ENCODE measurements at regions not wholly inside any gene's neighbourhood (a gene's known extent, or its start where the extent isn't known, plus 50 kb on each side); places are given as distances from the start of the nearest gene placed in this dataset.

DNA sequence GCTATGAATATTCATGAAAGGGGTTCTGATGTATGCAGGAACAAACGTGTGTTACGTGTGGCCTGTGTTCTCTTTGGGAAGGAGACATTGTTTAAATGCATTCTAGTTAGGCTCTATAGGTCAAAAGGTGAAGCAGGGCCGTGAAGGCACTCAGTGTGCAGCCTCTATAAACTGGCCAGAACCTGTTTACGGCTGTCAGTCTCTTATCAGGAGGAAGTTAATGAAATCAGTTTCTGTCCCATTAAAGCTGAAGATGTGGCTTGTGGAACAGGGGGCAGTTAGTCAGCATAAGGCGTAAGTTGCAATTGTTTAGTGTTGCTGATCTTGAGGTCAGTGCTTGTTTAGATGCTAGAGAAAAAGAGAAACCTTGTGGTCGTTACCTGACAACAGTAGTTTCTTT lies 111.5 kb upstream of the KCNG1 start:
- no CpG with 5 or more reads among the region's 6 CpGs for WGBS (ENCODE audit: extremely low coverage, insufficient coverage, low lambda C conversion rate)
- H3K23ac ChIP-seq (ENCODE audit: low read length): no peak overlapping the region
- H3K9ac ChIP-seq (ENCODE audit: low read length): no peak overlapping the region
- H2BK15ac ChIP-seq (replicated peaks; ENCODE audit: low read depth): no peak overlapping the region
- H2BK5ac ChIP-seq (ENCODE audit: low read length): no peak overlapping the region
- H3K79me1 ChIP-seq (ENCODE audit: low read length): no peaks in the 10 kb centered on the region
- H4K8ac ChIP-seq (ENCODE audit: low read depth, low read length): no peak overlapping the region
- no peak overlapping the region for H3K56ac ChIP-seq (ENCODE audit: low read length)
- H3K27ac ChIP-seq (ENCODE audit: low read depth, low read length): no peak overlapping the region
- H3K4ac ChIP-seq (ENCODE audit: low read depth, low read length): no peak overlapping the region
- DNase-seq: no peak
- H3K4me1 ChIP-seq (ENCODE audit: control insufficient read depth, low read depth, low read length): no peaks in the 10 kb centered on the region
- no peaks in the 10 kb centered on the region for H3K79me2 ChIP-seq (ENCODE audit: control insufficient read depth, insufficient read depth, low read length)
- H3K36me3 ChIP-seq (ENCODE audit: control insufficient read depth, insufficient read depth, low read length): no peaks in the 10 kb centered on the region
- H2AK5ac ChIP-seq (ENCODE audit: low read length): no peak overlapping the region
- no peaks in the 10 kb centered on the region for H3K27me3 ChIP-seq (ENCODE audit: insufficient read depth, low read length, poor library complexity)
- no peak overlapping the region for H2BK120ac ChIP-seq (ENCODE audit: low read depth, low read length)
- no peak overlapping the region for H4K5ac ChIP-seq (ENCODE audit: low read length)
- no peak overlapping the region for H3K4me2 ChIP-seq (ENCODE audit: low read length)
- no peak overlapping the region for H3K4me3 ChIP-seq (ENCODE audit: low read length)
- H3K18ac ChIP-seq (ENCODE audit: low read length): no peak overlapping the region

DNA sequence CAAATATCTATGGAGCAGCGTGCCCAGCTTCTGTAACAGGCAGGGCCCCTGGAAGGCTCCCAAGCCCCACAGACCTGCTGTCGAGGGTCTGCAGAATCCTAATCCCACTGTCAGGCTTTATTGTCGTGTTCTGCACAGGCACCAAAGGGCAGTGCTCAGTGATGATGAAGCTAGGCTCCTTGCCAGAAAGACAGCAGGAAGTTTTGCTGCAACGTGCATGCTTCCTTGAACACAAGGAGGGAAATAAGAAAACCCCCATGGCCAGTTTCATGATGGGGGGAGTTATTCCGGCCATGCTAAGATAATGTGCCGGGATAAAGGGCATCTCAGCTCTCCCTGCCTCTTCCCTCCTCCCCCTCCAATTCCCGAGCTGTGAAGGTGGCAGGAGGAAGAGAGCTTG lies 109.4 kb upstream of the KCNG1 start:
- no peak overlapping the region for H3K27ac ChIP-seq (ENCODE audit: low read depth, low read length)
- no peak overlapping the region for H3K56ac ChIP-seq (ENCODE audit: low read length)
- H4K8ac ChIP-seq (ENCODE audit: low read depth, low read length): no peak overlapping the region
- no peak overlapping the region for H3K4me3 ChIP-seq (ENCODE audit: low read length)
- H3K36me3 ChIP-seq (ENCODE audit: control insufficient read depth, insufficient read depth, low read length): no peaks in the 10 kb centered on the region
- no peak overlapping the region for H3K4ac ChIP-seq (ENCODE audit: low read depth, low read length)
- no peak overlapping the region for H3K4me2 ChIP-seq (ENCODE audit: low read length)
- no peak overlapping the region for H2AK5ac ChIP-seq (ENCODE audit: low read length)
- DNase-seq: no peak
- H3K4me1 ChIP-seq (ENCODE audit: control insufficient read depth, low read depth, low read length): no peaks in the 10 kb centered on the region
- no peak overlapping the region for H3K9ac ChIP-seq (ENCODE audit: low read length)
- H3K27me3 ChIP-seq (ENCODE audit: insufficient read depth, low read length, poor library complexity): no peaks in the 10 kb centered on the region
- no peaks in the 10 kb centered on the region for H3K79me2 ChIP-seq (ENCODE audit: control insufficient read depth, insufficient read depth, low read length)
- H2BK15ac ChIP-seq (replicated peaks; ENCODE audit: low read depth): no peak overlapping the region
- no peaks in the 10 kb centered on the region for H3K79me1 ChIP-seq (ENCODE audit: low read length)
- H2BK5ac ChIP-seq (ENCODE audit: low read length): no peak overlapping the region
- H2BK120ac ChIP-seq (ENCODE audit: low read depth, low read length): no peak overlapping the region
- WGBS (ENCODE audit: extremely low coverage, insufficient coverage, low lambda C conversion rate): no CpG with 5 or more reads among the region's 7 CpGs
- no peak overlapping the region for H3K18ac ChIP-seq (ENCODE audit: low read length)
- H3K23ac ChIP-seq (ENCODE audit: low read length): no peak overlapping the region
- H4K5ac ChIP-seq (ENCODE audit: low read length): no peak overlapping the region

DNA sequence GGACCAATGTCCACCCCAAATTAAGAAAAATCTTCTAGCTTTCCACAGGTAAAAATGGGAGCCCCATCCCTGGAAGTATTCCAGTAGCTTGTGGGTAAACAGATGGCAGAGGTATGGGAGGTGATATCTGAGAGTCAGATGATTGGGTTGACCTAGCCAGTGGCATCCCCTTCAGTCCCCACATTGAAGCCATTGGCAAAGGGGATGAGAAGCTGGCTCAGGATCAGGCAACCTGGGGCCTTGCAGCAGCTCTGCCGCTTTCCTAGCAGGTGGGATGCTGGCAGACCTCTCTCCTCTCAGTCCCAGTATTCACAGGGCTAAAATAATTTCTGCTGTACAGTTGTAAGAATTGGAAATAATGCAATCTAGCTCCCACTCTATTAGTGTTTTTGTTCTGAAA lies 108.9 kb upstream of the KCNG1 start:
- Histone ChIP-seq H2BK15ac (replicated peaks; ENCODE audit: low read depth) (no peak overlapping the region), H2BK120ac (ENCODE audit: low read depth, low read length) (no peak overlapping the region), H3K18ac (ENCODE audit: low read length) (no peak overlapping the region), H4K8ac (ENCODE audit: low read depth, low read length) (no peak overlapping the region), H3K27me3 (ENCODE audit: insufficient read depth, low read length, poor library complexity) (no peaks in the 10 kb centered on the region), H2BK5ac (ENCODE audit: low read length) (no peak overlapping the region), H3K4ac (ENCODE audit: low read depth, low read length) (no peak overlapping the region), H3K4me2 (ENCODE audit: low read length) (no peak overlapping the region), H3K4me3 (ENCODE audit: low read length) (no peak overlapping the region), H3K79me2 (ENCODE audit: control insufficient read depth, insufficient read depth, low read length) (no peaks in the 10 kb centered on the region), H3K23ac (ENCODE audit: low read length) (no peak overlapping the region), H3K79me1 (ENCODE audit: low read length) (no peaks in the 10 kb centered on the region), H3K27ac (ENCODE audit: low read depth, low read length) (no peak overlapping the region), H3K4me1 (ENCODE audit: control insufficient read depth, low read depth, low read length) (no peaks in the 10 kb centered on the region), H3K36me3 (ENCODE audit: control insufficient read depth, insufficient read depth, low read length) (no peaks in the 10 kb centered on the region), H4K5ac (ENCODE audit: low read length) (no peak overlapping the region), H3K56ac (ENCODE audit: low read length) (no peak overlapping the region), H3K9ac (ENCODE audit: low read length) (no peak overlapping the region), H2AK5ac (ENCODE audit: low read length) (no peak overlapping the region)
- DNase-seq: no peak
- no CpG with 5 or more reads among the region's 1 CpG for WGBS (ENCODE audit: extremely low coverage, insufficient coverage, low lambda C conversion rate)

DNA sequence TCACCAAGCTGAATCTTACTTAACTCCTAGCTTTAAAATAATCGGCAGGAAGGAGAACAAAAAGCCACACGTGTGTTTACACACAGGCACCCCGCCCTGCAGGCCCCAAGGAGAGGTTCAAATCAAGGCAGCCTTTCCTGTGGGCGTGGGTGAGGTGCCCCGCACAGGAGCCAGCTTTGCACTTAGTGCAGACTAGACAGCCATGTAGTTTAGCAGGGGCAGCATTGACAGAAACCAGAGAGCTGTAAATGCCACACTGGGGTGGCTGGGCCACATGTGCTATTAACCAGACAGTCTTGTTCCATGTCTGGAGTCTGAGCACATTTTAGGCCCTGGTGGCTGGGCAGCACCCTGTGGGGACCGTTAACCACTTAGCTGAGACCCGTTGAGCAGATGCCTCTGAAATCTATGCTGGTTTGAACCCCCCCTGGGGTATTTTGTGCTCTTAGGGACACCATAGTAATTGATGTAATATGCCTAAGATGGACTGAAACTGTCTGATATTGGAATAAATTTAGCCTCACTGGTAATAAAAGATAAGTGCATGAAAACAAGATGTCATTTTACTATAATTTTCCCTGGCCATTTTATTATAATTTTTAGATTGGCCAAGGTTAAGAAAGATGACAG lies 106.4 kb upstream of the KCNG1 start:
- Histone ChIP-seq H3K4me3 (ENCODE audit: low read length) (no peak overlapping the region), H3K27ac (ENCODE audit: low read depth, low read length) (no peak overlapping the region), H3K79me2 (ENCODE audit: control insufficient read depth, insufficient read depth, low read length) (no peaks in the 10 kb centered on the region), H3K23ac (ENCODE audit: low read length) (no peak overlapping the region), H2BK15ac (replicated peaks; ENCODE audit: low read depth) (no peak overlapping the region), H3K4me1 (ENCODE audit: control insufficient read depth, low read depth, low read length) (no peaks in the 10 kb centered on the region), H2BK120ac (ENCODE audit: low read depth, low read length) (no peak overlapping the region), H3K9ac (ENCODE audit: low read length) (no peak overlapping the region), H3K4me2 (ENCODE audit: low read length) (no peak overlapping the region), H3K36me3 (ENCODE audit: control insufficient read depth, insufficient read depth, low read length) (no peaks in the 10 kb centered on the region), H3K27me3 (ENCODE audit: insufficient read depth, low read length, poor library complexity) (no peaks in the 10 kb centered on the region), H2AK5ac (ENCODE audit: low read length) (no peak overlapping the region), H3K79me1 (ENCODE audit: low read length) (no peaks in the 10 kb centered on the region), H2BK5ac (ENCODE audit: low read length) (no peak overlapping the region), H3K18ac (ENCODE audit: low read length) (no peak overlapping the region), H3K56ac (ENCODE audit: low read length) (no peak overlapping the region), H4K5ac (ENCODE audit: low read length) (no peak overlapping the region), H4K8ac (ENCODE audit: low read depth, low read length) (no peak overlapping the region), H3K4ac (ENCODE audit: low read depth, low read length) (no peak overlapping the region)
- DNase-seq: no peak
- WGBS (ENCODE audit: extremely low coverage, insufficient coverage, low lambda C conversion rate): no CpG with 5 or more reads among the region's 7 CpGs

DNA sequence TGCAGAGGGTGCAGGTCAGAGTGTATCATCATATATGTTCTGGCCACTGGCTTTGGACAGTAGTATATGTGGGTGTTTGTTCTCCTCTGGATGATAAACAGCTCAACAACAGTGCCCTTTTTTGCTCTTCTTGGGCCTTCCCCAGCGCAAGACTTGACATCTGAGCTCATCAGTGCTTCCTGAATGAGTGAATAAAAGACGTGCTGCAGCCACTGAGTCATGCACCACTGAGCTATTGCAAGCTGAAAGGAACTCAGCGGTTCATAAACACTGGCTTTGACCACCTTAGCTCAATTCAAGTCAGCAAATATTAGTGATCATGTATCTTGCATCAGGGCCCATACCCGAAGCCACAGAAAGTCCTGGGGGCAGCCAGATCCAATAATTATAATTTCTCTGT lies 105.3 kb upstream of the KCNG1 start:
- Histone ChIP-seq H3K27ac (ENCODE audit: low read depth, low read length) (no peak overlapping the region), H4K8ac (ENCODE audit: low read depth, low read length) (no peak overlapping the region), H2AK5ac (ENCODE audit: low read length) (no peak overlapping the region), H3K23ac (ENCODE audit: low read length) (no peak overlapping the region), H2BK120ac (ENCODE audit: low read depth, low read length) (no peak overlapping the region), H4K5ac (ENCODE audit: low read length) (no peak overlapping the region), H3K27me3 (ENCODE audit: insufficient read depth, low read length, poor library complexity) (no peaks in the 10 kb centered on the region), H3K36me3 (ENCODE audit: control insufficient read depth, insufficient read depth, low read length) (no peaks in the 10 kb centered on the region), H3K79me1 (ENCODE audit: low read length) (no peaks in the 10 kb centered on the region), H3K4me1 (ENCODE audit: control insufficient read depth, low read depth, low read length) (no peaks in the 10 kb centered on the region), H3K4me2 (ENCODE audit: low read length) (no peak overlapping the region), H2BK15ac (replicated peaks; ENCODE audit: low read depth) (no peak overlapping the region), H2BK5ac (ENCODE audit: low read length) (no peak overlapping the region), H3K9ac (ENCODE audit: low read length) (no peak overlapping the region), H3K56ac (ENCODE audit: low read length) (no peak overlapping the region), H3K4me3 (ENCODE audit: low read length) (no peak overlapping the region), H3K4ac (ENCODE audit: low read depth, low read length) (no peak overlapping the region), H3K18ac (ENCODE audit: low read length) (no peak overlapping the region), H3K79me2 (ENCODE audit: control insufficient read depth, insufficient read depth, low read length) (no peaks in the 10 kb centered on the region)
- no peak for DNase-seq
- WGBS (ENCODE audit: extremely low coverage, insufficient coverage, low lambda C conversion rate): no CpG with 5 or more reads among the region's 4 CpGs

DNA sequence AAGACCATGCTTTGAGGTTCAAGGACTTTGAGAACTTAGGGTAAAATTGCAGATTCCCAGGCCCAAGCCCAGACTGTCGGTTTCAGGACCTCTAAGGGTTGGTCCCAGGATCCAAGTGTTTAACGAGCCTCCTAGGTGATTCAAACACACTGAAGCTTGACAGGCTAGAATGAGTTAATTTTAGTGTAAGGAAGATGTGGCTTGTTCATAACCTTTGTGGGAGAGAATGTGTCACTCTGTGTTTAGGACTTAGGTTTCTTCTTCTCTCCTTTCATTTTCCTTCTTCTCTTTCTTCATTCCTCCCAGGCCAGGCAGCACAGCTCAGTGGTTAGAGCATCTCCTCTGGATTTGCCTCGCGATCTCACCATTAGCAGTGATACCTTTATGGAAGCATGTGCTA lies 104.8 kb upstream of the KCNG1 start:
- peak overlapping the region; percentile 15 for H3K56ac ChIP-seq (ENCODE audit: low read length)
- H4K5ac ChIP-seq (ENCODE audit: low read length): no peak overlapping the region
- no peaks in the 10 kb centered on the region for H3K4me1 ChIP-seq (ENCODE audit: control insufficient read depth, low read depth, low read length)
- H2BK5ac ChIP-seq (ENCODE audit: low read length): no peak overlapping the region
- DNase-seq: no peak
- H3K23ac ChIP-seq (ENCODE audit: low read length): no peak overlapping the region
- H3K4me2 ChIP-seq (ENCODE audit: low read length): no peak overlapping the region
- no peak overlapping the region for H3K4me3 ChIP-seq (ENCODE audit: low read length)
- no peak overlapping the region for H4K8ac ChIP-seq (ENCODE audit: low read depth, low read length)
- no peaks in the 10 kb centered on the region for H3K27me3 ChIP-seq (ENCODE audit: insufficient read depth, low read length, poor library complexity)
- H3K9ac ChIP-seq (ENCODE audit: low read length): no peak overlapping the region
- no peak overlapping the region for H3K27ac ChIP-seq (ENCODE audit: low read depth, low read length)
- H2BK120ac ChIP-seq (ENCODE audit: low read depth, low read length): no peak overlapping the region
- H2BK15ac ChIP-seq (replicated peaks; ENCODE audit: low read depth): no peak overlapping the region
- H3K36me3 ChIP-seq (ENCODE audit: control insufficient read depth, insufficient read depth, low read length): no peaks in the 10 kb centered on the region
- whole genome bisulfite sequencing (ENCODE audit: extremely low coverage, insufficient coverage, low lambda C conversion rate): no CpG with 5 or more reads among the region's 4 CpGs
- H3K79me2 ChIP-seq (ENCODE audit: control insufficient read depth, insufficient read depth, low read length): no peaks in the 10 kb centered on the region
- no peaks in the 10 kb centered on the region for H3K79me1 ChIP-seq (ENCODE audit: low read length)
- H3K4ac ChIP-seq (ENCODE audit: low read depth, low read length): no peak overlapping the region
- no peak overlapping the region for H3K18ac ChIP-seq (ENCODE audit: low read length)
- H2AK5ac ChIP-seq (ENCODE audit: low read length): no peak overlapping the region
